ENCODE measurements at regions not wholly inside any gene's neighbourhood (a gene's known extent, or its start where the extent isn't known, plus 50 kb on each side); places are given as distances from the start of the nearest gene placed in this dataset.

- no peak for TF ChIP-seq ZNF274 (IDR thresholded peaks at IDR 0.05; ENCODE audit: low read depth, low read length)
- H3K4me3 ChIP-seq (ENCODE audit: low read length) = no peak overlapping the region
Observed at GRCh38 chr15:96551722-96552121, 221.2 kb downstream of the NR2F2 start.

GRCh38 chr15:96553006-96553405 is 222.5 kb downstream of the NR2F2 start:
- no peak for TF ChIP-seq ZNF274 (IDR thresholded peaks at IDR 0.05; ENCODE audit: low read depth, low read length)
- H3K4me3 ChIP-seq (ENCODE audit: low read length) = no peak overlapping the region

- no peak for TF ChIP-seq ZNF274 (IDR thresholded peaks at IDR 0.05; ENCODE audit: low read depth, low read length)
- H3K4me3 ChIP-seq (ENCODE audit: low read length) = no peak overlapping the region
Observed at GRCh38 chr15:96553451-96553850, 223.0 kb downstream of the NR2F2 start.

- H3K4me3 ChIP-seq (ENCODE audit: low read length) = no peak overlapping the region
- no peak for TF ChIP-seq ZNF274 (IDR thresholded peaks at IDR 0.05; ENCODE audit: low read depth, low read length)
Observed at GRCh38 chr15:96553931-96554330, 223.4 kb downstream of the NR2F2 start.

GRCh38 chr15:96554541-96554940 is 224.0 kb downstream of the NR2F2 start:
- no peak for TF ChIP-seq ZNF274 (IDR thresholded peaks at IDR 0.05; ENCODE audit: low read depth, low read length)
- H3K4me3 ChIP-seq (ENCODE audit: low read length) = no peak overlapping the region

GRCh38 chr15:96559087-96559486 is 228.6 kb downstream of the NR2F2 start:
- TF ChIP-seq ZNF274 (IDR thresholded peaks at IDR 0.05; ENCODE audit: low read depth, low read length) = no peak
- H3K4me3 ChIP-seq (ENCODE audit: low read length) = no peak overlapping the region

DNA sequence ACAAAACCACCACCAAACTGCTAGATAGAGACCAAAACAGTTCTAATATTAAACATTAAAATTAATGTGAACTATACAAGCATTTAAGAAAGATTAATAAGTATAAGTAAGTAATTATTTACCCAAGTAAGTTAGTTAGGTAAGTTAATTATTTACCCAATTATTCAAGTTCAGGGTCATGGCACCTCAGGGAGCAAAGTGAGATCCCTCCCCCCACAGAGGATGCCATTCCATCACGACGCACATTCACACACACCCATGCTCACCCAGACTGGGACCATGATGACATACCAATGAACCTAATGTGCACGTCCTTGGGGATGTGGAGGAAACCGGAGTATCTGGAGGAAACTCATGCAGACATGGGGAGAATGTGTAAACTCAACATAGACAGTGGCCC is 229.1 kb downstream of the NR2F2 start:
- TF ChIP-seq ZNF274 (IDR thresholded peaks at IDR 0.05; ENCODE audit: low read depth, low read length) = no peak

GRCh38 chr15:96560246-96560895 is 229.9 kb downstream of the NR2F2 start:
- TF ChIP-seq ZNF274 (IDR thresholded peaks at IDR 0.05; ENCODE audit: low read depth, low read length) = no peak
- H3K4me3 ChIP-seq (ENCODE audit: low read length) = no peak overlapping the region

More for the DNA sequence above, 229.1 kb downstream of the NR2F2 start:
- no peak overlapping the region for H3K4me3 ChIP-seq (ENCODE audit: low read length)

DNA sequence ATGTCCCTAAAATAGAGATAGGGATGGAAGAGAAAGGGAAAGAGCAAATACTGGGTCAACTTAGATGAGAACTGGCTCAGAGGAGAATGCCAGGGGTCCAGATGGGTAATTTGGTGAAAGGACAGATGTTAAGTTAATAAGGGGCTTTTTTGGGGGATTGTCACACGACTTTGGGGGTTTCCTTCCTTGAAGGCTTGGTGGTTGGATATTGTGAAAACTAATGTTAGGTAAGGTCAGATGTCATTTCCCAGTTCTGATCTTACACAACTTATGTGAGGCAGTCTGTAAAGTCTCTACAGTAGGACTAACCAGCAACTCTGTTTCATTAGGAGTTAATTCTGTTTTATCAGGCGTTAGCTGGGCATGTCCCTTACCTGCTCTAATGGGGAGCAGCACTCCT is 231.1 kb downstream of the NR2F2 start:
- no peak overlapping the region for H3K4me3 ChIP-seq (ENCODE audit: low read length)
- TF ChIP-seq ZNF274 (IDR thresholded peaks at IDR 0.05; ENCODE audit: low read depth, low read length) = no peak

GRCh38 chr15:96564546-96564945 is 234.0 kb downstream of the NR2F2 start:
- TF ChIP-seq ZNF274 (IDR thresholded peaks at IDR 0.05; ENCODE audit: low read depth, low read length) = no peak
- no peak overlapping the region for H3K4me3 ChIP-seq (ENCODE audit: low read length)

- TF ChIP-seq ZNF274 (IDR thresholded peaks at IDR 0.05; ENCODE audit: low read depth, low read length) = no peak
- no peak overlapping the region for H3K4me3 ChIP-seq (ENCODE audit: low read length)
Observed at GRCh38 chr15:96565266-96565665, 234.8 kb downstream of the NR2F2 start.

DNA sequence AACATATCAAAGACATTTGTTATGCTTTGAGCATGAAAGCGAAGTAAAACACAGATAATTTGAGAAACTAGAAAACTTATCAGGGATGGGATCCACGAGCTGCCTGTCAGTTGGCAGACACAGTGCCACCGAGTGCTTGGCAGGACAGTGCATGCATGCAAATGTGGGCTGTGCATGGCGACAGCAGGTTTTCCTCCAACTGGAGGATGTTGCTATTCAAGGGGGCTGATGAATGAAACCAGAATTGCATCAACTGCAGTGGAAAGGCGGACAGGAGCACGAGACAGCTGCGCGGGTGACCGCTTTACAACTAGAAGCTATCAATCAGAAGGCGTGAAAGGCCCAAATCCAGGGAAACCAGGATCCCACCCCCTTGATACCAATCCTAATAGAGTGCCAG is 244.3 kb downstream of the NR2F2 start:
- no peak overlapping the region for H3K4me3 ChIP-seq (ENCODE audit: low read length)
- TF ChIP-seq ZNF274 (IDR thresholded peaks at IDR 0.05; ENCODE audit: low read depth, low read length) = no peak

DNA sequence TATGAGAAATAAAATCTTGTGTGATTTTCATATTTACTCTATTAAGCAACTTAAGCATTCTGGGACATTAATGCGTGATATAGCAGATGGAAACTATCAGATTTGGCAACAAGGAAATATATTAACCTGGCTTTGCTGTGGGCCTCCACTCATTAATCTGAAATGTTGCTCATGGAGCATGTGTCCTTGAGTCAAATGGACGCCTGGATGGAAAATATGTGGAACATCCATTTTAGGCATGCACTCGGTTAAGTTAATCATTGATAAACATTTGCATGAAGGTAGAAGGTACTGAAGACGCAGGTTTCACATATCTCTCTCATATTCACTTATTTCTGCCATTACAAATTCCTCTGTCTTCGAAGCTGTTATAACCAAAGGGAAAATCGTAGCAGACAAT is 246.1 kb downstream of the NR2F2 start:
- no peak overlapping the region for H3K4me3 ChIP-seq (ENCODE audit: low read length)
- no peak for TF ChIP-seq ZNF274 (IDR thresholded peaks at IDR 0.05; ENCODE audit: low read depth, low read length)

- H3K4me3 ChIP-seq (ENCODE audit: low read length) = no peak overlapping the region
- no peak for TF ChIP-seq ZNF274 (IDR thresholded peaks at IDR 0.05; ENCODE audit: low read depth, low read length)
Observed at GRCh38 chr15:96578393-96578792, 247.9 kb downstream of the NR2F2 start.

- H3K4me3 ChIP-seq (ENCODE audit: low read length) = no peak overlapping the region
- no peak for TF ChIP-seq ZNF274 (IDR thresholded peaks at IDR 0.05; ENCODE audit: low read depth, low read length)
Observed at GRCh38 chr15:96581371-96581770, 250.9 kb downstream of the NR2F2 start.

DNA sequence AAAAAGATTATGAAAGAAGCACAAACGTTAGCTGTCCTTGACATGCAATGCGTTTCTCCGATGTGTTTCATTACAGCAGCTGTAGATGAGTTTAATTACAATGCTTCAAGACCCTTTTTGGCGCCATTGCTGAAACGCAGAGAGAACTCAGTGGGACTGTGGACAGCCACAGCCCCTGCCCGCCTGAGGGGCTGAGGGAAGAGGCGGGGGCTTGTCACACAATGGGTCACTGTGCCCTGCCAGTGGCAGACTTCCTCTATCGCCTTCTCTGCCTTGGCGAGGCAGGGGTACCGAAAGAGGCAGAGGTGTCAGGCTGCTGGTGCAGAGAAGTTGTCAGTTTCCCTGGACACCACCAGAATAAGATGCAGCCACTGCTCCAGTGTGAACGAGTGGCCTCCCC is 252.0 kb downstream of the NR2F2 start:
- H3K4me3 ChIP-seq (ENCODE audit: low read length) = no peak overlapping the region
- no peak for TF ChIP-seq ZNF274 (IDR thresholded peaks at IDR 0.05; ENCODE audit: low read depth, low read length)
